Glutamatergic neuron (in vitro differentiated cells): ENCODE measurements at regions not wholly inside any gene's neighbourhood (a gene's known extent, or its start where the extent isn't known, plus 50 kb on each side); places are given as distances from the start of the nearest gene placed in this dataset.

Source experiments
- DNase-seq: peaks from one replicate; pipeline ENCODE4 v3.0.0; 2022
- H3K27ac Mint-ChIP-seq: one replicate; pipeline ENCODE4 v1.8.0; 2020; ENCODE audit warnings: mild to moderate bottlenecking, mixed read lengths, inconsistent platforms; ENCODE audit not compliant: unreplicated experiment
- H3K27me3 Mint-ChIP-seq: one replicate; pipeline ENCODE4 v1.8.0; 2020; ENCODE audit warnings: mild to moderate bottlenecking, moderate library complexity, mixed read lengths, inconsistent platforms; ENCODE audit not compliant: unreplicated experiment
- H3K36me3 Mint-ChIP-seq: one replicate; pipeline ENCODE4 v1.8.0; 2020; ENCODE audit warnings: mild to moderate bottlenecking, mixed read lengths, inconsistent platforms; ENCODE audit not compliant: unreplicated experiment
- H3K4me1 Mint-ChIP-seq: one replicate; pipeline ENCODE4 v1.8.0; 2020; ENCODE audit warnings: mild to moderate bottlenecking, low read depth, mixed read lengths, inconsistent platforms; ENCODE audit not compliant: unreplicated experiment
- H3K4me3 Mint-ChIP-seq: one replicate; pipeline ENCODE4 v1.8.0; 2020; ENCODE audit warnings: mild to moderate bottlenecking, mixed read lengths, inconsistent platforms; ENCODE audit not compliant: unreplicated experiment
- H3K9me3 Mint-ChIP-seq: one replicate; pipeline ENCODE4 v1.8.0; 2020; ENCODE audit warnings: mild to moderate bottlenecking, moderate library complexity, mixed read lengths, inconsistent platforms; ENCODE audit not compliant: unreplicated experiment
- CTCF ChIP-seq: fragments of 200-600 bp; sonication (generic); IDR thresholded peaks from one replicate; pipeline ENCODE4 v1.5.0; 2021; ENCODE audit not compliant: partially characterized antibody, unreplicated experiment

DNA sequence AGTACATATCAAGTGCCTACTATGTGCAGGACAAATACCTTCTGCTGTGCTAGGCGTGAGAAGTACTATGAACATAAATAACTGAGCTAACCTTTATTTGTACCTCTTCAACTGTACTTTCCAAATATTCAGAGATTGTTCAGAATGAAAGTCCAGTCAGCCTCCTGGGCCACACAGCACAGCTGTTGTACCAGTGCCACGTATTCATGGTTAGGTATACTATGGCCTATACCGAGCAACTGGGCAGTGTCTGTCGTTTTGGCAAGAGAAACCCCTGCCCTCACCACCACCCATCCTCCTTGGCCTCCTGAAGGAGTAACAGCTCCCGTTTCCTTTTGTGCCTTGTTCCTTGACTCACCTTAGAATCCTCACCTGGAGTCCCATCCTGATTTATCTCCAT is 53.0 kb downstream of the RASSF10 start:
- DNase-seq: no peak
- Mint-ChIP-seq H3K27ac (no peak overlapping the region), H3K9me3 (peaks cover 3% of the 10 kb centered on the region), H3K4me1 (peaks cover 4% of the 10 kb centered on the region), H3K4me3 (no peak overlapping the region), H3K36me3 (no peaks in the 10 kb centered on the region), H3K27me3 (no peaks in the 10 kb centered on the region)
- no peak for TF ChIP-seq CTCF

DNA sequence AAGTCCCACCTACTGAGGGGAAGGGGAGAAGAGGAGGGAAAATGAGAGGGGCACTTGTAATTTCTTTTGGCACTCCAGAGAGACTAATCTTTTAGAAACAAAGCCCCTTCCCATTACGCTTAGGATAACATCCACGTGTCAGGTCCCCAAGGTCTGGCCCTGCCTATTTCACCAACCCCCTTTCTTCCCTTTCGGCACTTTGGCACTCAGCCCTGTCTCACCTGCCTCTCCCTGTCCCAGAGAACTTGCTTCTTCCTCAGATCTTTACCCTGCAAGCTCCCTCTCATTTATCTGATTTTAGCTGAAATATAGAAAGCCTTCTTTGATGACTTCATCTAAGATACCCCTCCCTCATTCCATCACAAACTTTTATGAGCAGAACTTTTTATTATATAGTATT is 55.5 kb downstream of the RASSF10 start:
- DNase-seq: no peak
- H3K36me3 Mint-ChIP-seq: no peaks in the 10 kb centered on the region
- H3K27ac Mint-ChIP-seq: no peak overlapping the region
- no peak for TF ChIP-seq CTCF
- H3K4me1 Mint-ChIP-seq: peaks cover 4% of the 10 kb centered on the region
- no peaks in the 10 kb centered on the region for H3K27me3 Mint-ChIP-seq
- no peak overlapping the region for H3K4me3 Mint-ChIP-seq
- peaks cover 3% of the 10 kb centered on the region for H3K9me3 Mint-ChIP-seq

GRCh38 chr11:13065200-13065787 is 56.2 kb downstream of the RASSF10 start:
- H3K4me1 Mint-ChIP-seq: peaks cover 4% of the 10 kb centered on the region
- H3K27ac Mint-ChIP-seq: no peak overlapping the region
- TF ChIP-seq CTCF: no peak
- no peak overlapping the region for H3K4me3 Mint-ChIP-seq
- peaks cover 3% of the 10 kb centered on the region for H3K9me3 Mint-ChIP-seq
- DNase-seq: no peak
- no peaks in the 10 kb centered on the region for H3K27me3 Mint-ChIP-seq
- H3K36me3 Mint-ChIP-seq: no peaks in the 10 kb centered on the region

DNA sequence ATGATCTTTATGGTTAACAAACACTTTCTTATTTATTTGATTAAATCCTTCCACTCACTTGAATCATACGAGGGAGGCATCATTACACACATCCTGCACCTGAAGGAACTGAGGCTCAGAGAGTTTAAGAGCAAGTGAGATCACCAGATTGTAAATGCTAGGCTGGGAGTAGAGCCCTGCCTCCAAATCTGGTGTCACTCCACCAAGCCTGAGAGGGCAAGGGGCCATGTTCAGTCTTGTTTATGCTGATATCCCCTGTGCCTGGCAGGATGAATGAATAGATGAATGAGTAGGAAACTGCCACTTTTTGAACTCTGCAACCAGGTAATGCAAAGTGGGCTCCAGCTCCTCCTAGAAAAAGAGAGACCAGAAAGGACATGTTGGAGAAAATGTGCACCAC is 59.1 kb downstream of the RASSF10 start:
- no peaks in the 10 kb centered on the region for H3K36me3 Mint-ChIP-seq
- TF ChIP-seq CTCF: no peak
- peaks cover 3% of the 10 kb centered on the region for H3K9me3 Mint-ChIP-seq
- H3K27ac Mint-ChIP-seq: no peak overlapping the region
- no peak overlapping the region for H3K4me3 Mint-ChIP-seq
- no peaks in the 10 kb centered on the region for H3K27me3 Mint-ChIP-seq
- H3K4me1 Mint-ChIP-seq: no peaks in the 10 kb centered on the region
- no peak for DNase-seq

DNA sequence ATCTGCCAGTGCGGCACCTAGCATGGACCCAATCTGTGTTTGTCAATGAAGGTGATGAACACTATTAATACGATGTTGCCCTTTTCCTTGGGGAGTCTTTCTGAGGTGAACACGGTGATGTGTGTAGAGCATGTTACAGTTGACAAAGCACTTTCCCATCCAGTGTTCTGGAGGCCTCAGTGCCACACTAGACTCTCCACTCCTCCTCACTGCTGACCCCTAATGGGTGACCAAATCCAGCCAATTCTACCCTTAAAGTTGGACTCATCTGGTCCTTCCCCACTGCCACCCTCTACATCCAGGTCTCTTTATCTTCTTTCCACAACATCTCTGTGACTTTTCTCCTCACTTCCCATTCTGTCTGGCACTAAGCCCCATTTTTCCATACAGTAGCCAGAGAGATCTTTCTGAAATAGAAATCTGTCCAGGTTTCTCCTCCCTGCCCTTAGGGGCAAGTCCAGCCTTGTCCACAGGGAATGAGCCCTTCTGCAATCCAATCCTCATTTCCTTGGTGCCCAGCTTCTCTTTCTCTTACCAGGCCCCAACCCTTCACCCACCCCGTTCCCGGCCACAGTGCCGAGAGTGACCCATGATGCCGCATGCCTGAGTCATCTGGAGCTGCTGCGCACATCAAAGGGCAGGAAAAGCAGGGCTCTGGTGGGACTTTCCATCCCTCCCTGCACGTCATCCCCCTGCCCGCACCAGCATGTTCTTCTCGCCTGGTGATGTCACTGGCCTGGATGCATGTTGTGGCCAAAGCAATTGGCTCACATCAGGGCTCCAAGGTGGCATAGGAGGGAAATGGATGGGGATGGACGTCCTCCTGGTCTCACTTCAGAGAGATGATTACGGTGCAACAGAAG is 64.2 kb downstream of the RASSF10 start:
- Mint-ChIP-seq H3K9me3 (peaks cover 2% of the 10 kb centered on the region), H3K4me1 (no peaks in the 10 kb centered on the region), H3K36me3 (no peaks in the 10 kb centered on the region), H3K4me3 (no peak overlapping the region), H3K27me3 (no peaks in the 10 kb centered on the region), H3K27ac (no peak overlapping the region)
- DNase-seq: no peak
- TF ChIP-seq CTCF: no peak
